Kidney epithelial cell (primary cell): ENCODE measurements at regions not wholly inside any gene's neighbourhood (a gene's known extent, or its start where the extent isn't known, plus 50 kb on each side); places are given as distances from the start of the nearest gene placed in this dataset.
"Not testable (repeated sequence)": the region's sequence is repeated elsewhere in the genome, so short reads cannot be mapped to it uniquely, and the experiment has no call there.

Experiments used
- DNase-seq: peaks from one replicate; pipeline ENCODE4 v3.0.0-alpha.2; 2010; ENCODE audit warnings: low read depth
- H3K27me3 ChIP-seq: 2 replicates; pipeline ENCODE4 v1.6.0; 2011; ENCODE audit warnings: low read length; ENCODE audit not compliant: control insufficient read depth, insufficient read depth
- H3K36me3 ChIP-seq: 2 replicates; pipeline ENCODE4 v1.5.1; 2011; ENCODE audit warnings: low read length; ENCODE audit not compliant: control insufficient read depth, insufficient read depth
- H3K4me3 ChIP-seq: 2 replicates; pipeline ENCODE4 v1.5.1; 2011; ENCODE audit warnings: low read depth, mild to moderate bottlenecking, control low read depth, low read length
- CTCF ChIP-seq: IDR thresholded peaks from 2 replicates; pipeline ENCODE4 v1.5.1; 2011; ENCODE audit warnings: mild to moderate bottlenecking, moderate library complexity, low read length, control low read depth, inconsistent platforms; ENCODE audit not compliant: insufficient read depth, poor library complexity, severe bottlenecking

- Histone ChIP-seq H3K36me3 (no peaks in the 10 kb centered on the region), H3K27me3 (peaks cover 6% of the 10 kb centered on the region), H3K4me3 (peak overlapping the region; percentile 25)
- DNase-seq: no peak
- TF ChIP-seq CTCF: peak; percentile 77
Measured at GRCh38 chr6:37566111-37566949, 66.6 kb upstream of the CCDC167 start.

- DNase-seq: no peak
- Histone ChIP-seq H3K4me3 (peak overlapping the region; percentile 25), H3K36me3 (no peaks in the 10 kb centered on the region), H3K27me3 (peaks cover 2% of the 10 kb centered on the region)
- peak; percentile 63 for TF ChIP-seq CTCF
Measured at GRCh38 chr6:37565267-37566110, 65.8 kb upstream of the CCDC167 start.

- H3K36me3 ChIP-seq, H3K4me3 ChIP-seq, DNase-seq, H3K27me3 ChIP-seq: not testable (repeated sequence)
Measured at GRCh38 chr6:37562926-37563288, 63.2 kb upstream of the CCDC167 start.

GRCh38 chr6:37561361-37561760 is 61.7 kb upstream of the CCDC167 start:
- Histone ChIP-seq H3K27me3 (peaks cover 2% of the 10 kb centered on the region), H3K4me3 (no peak overlapping the region), H3K36me3 (no peaks in the 10 kb centered on the region)
- no peak for DNase-seq
- TF ChIP-seq CTCF: no peak

GRCh38 chr6:37560737-37561103 is 61.0 kb upstream of the CCDC167 start:
- DNase-seq: no peak
- TF ChIP-seq CTCF: no peak
- no peaks in the 10 kb centered on the region for H3K36me3 ChIP-seq
- peaks cover 2% of the 10 kb centered on the region for H3K27me3 ChIP-seq
- H3K4me3 ChIP-seq: no peak overlapping the region

GRCh38 chr6:37559501-37559900 is 59.8 kb upstream of the CCDC167 start:
- no peak overlapping the region for H3K4me3 ChIP-seq
- DNase-seq: no peak
- no peak for TF ChIP-seq CTCF
- H3K27me3 ChIP-seq: no peaks in the 10 kb centered on the region
- no peaks in the 10 kb centered on the region for H3K36me3 ChIP-seq
